HG03520 (cell line): ENCODE measurements at regions not wholly inside any gene's neighbourhood (a gene's known extent, or its start where the extent isn't known, plus 50 kb on each side); places are given as distances from the start of the nearest gene placed in this dataset.

ENCODE experiments used
- ATAC-seq: cut with Tn5 transposase; IDR thresholded peaks from one replicate; pipeline ENCODE4 v1.9.1; 2021; ENCODE audit warnings: mild to moderate bottlenecking, moderate library complexity; ENCODE audit not compliant: unreplicated experiment

DNA sequence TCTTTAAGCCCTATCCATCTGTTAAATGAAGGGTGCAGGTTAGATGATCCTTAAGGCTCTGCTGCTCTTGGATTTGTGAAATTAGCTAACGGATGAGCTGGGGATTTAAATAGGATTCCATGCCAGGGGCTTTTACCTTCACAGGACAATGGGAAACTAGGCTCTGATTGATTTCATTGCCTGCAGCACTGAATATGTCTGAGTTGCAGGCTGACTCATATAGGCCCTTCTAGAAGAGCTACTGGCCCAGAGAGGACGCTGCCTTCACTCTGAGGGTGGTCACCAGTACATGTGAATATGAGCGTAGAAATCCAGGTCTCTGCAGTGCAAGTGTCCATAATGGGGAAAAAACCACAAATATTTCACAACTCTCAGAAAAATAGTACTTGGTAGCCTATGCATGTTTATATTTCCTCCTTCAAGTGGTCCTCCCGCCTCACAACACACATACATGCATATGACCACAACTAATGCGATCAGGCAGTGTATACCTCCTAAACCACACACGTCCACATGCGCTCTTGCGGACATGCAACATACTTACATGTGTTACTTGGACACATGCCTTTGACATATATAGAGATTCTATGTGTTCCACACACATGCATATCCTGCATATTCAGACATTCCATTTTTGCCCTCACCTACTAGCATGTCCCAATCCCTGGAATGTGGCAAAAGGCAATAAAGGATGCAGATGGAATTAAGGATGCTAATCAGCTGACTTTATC is 233.8 kb upstream of the JUN start:
- no peak for ATAC-seq

DNA sequence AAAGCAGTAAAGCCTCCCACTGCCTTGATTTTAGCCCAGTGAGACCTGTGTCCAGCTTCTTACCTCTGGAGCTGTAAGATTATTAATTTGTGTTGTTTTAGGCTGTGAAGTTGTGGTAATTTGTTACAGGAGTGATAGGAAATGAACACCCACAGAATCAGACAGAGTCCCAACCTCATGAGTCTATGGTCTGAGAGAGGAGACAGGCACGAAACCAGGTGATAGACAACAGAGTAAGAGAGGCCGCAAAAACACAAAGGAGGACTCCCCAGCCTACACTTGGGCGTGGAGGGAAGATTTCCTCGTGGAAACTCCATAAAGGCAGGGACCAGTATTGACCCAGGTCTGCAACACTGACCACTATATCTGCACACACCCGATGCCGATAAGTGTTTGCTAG is 234.6 kb upstream of the JUN start:
- ATAC-seq = no peak

DNA sequence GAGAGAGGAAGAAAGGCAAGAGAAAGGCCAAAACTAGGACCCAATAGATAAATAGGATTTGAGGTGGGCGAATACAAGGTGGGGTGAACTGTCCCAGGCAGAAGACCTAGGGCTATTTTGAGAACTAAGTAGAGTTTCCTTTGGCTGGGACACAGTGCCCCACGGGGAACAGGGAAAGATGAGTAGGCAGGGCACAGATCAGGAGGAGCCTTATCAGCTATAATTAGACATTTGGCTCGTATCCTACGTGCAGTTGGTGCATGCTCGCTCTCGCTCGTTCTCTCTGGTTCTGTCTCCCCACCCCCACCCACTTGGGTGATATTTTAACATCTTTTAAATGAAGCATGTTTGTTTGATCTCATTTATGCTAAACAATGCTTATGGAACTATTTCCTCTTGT is 235.0 kb upstream of the JUN start:
- no peak for ATAC-seq

DNA sequence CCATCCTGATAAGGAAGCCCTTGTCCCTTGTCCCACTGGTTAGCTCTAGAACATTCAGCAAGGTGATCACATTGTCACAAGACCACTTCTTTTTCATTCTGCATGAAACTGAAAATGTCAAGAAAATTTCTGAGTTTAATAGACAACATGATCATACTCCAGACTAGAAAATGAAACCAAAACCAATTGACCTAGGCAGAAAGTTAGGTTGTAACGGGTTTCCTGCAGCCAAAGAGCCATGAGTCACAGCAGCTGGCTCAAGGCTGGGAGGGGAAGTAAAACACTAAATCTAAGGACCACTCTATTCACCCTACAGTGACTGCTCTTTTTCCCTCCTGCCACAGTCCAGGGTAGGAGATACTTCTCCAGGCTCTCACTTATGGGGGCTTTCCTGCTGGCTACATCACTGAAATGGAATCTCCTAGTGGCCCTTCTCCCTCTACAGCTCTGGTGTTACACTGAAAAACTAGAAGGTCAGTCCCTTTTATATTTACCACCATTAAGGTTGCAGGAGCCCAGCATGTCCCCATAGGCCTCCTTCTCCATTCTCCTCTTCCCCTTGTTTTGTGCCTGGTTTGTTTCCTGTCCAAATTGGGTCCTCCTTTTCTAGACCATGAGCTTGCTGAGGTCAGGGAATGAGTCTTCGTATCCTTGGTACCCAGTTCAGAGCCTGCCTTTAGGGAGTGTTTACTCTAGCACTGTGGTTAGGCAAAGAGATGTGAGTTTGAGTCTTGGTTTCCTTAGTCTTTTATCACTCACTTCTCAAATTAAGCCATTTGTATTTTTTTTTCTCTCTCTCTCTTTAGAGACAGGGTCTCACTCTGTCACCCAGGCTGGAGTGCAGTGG is 236.5 kb upstream of the JUN start:
- peak; percentile 93 for ATAC-seq

DNA sequence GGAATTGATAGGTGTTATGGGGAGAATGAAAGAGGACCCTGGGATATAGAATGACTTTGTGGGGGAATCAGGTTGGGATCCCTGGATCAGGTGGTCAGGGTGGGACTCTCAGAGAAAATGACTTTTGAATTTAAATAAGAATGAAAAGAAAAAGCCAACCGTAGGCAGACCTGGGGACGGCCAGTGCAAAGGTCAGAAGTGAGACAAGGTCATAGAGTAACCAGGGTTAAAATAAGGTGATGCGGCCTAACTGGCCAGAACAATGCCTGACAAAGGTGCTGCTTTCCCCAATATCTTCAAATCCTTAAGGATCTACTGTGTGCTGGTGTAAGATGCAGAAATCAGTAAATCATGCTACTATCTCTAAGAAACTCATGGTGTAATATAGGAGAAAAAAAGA is 238.4 kb upstream of the JUN start:
- ATAC-seq = no peak

DNA sequence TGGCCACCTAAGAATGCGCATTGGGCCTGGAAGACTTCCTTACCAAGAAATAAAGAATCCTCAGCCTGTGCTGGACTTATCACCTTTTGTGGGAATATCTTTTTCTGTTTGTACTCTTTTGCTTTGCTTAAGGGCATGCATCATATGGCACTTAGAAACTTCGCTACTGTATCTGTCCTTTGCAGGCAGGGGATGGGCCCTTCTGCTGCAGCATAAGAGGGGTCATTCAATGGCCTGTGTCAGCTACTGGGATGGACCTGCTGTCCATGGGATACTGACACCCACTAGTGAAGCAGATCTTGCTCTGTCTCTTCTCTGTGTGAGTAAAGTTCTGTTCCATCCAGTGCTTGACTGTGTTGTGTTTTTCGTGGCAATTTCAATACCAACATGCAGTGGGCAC is 239.0 kb upstream of the JUN start:
- no peak for ATAC-seq

DNA sequence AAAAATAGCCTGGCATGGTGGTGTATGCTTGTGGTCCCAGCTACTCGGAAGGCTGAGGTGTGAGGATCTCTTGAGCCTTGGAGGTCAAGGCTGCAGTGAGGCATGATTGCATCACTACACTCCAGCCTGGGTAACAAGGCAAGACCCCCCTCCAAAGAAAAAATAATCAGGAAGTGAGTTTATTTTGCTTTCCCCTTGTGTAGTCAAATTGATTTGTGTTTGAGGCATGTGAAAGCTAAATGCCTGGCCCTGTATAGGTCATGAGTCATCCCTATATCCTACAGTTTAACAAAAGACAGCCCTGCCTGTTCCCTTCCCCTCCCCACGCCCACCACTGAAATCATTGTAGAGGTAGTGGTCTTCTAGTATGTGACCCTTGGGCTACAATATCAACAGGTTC is 241.4 kb upstream of the JUN start:
- ATAC-seq = no peak

DNA sequence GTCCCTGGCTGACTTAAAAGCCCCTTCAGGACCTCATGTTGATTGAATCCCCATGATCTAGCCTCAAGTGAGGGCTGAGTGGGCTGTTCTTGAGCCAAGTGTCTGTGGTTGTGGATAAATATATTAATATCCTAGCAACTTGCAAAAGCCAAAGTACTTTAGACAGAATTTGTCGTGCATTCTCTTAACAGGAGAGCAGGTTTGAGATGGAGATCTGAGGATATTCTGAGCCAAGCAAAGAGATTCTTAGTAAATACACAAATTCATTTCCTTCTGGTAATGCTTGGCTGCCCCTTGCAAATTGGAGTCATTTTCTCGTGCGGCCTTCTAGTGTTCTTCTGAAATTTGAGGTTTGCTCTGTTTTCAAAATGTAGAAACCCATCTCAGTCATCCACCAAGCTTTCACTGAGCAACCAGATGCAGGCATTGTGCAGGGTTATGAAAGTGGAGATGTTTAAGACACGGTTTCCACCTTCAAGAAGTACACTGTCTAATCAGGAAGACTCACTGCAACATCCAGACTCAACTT is 242.1 kb upstream of the JUN start:
- ATAC-seq = peak; percentile 92

DNA sequence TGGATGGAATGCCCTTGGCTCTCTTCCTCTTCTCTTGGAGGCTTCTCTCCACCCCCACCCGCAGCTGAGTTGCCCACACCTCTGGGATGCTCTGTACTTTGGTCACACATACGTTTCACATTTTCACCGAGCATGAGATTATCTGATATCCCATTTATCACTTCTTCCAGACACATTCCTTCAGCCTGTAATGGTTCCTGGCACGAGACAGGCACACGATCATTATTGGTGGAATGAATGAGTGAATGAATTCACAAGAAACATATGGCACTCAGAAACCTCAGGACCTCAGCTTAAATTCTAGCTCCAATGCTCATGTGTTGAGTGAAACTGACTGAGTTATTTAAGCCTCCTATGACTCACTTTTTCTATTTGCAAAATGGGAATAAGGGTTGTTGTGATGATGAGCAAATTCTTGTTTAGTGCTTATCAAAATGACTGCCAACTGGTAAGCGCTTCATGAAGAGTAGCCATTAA is 242.7 kb upstream of the JUN start:
- no peak for ATAC-seq

DNA sequence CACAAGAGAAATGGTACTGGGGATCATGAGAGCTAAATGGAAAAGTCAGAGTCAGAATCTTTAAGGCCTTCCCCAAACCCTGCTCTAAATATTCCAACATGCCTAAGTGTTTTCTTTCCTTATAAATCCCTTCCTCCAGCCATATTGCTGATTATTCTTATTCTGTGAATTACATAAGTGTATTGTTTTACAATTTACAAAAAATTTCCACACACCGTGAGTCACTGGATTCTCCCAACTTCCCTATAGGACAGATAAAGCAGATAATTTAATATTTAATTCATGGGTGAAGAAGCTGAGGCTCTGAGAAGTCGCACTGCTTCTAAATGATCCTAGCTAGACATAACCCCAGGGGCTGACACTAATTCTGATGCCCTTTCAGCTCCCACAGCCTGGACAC is 243.3 kb upstream of the JUN start:
- ATAC-seq = no peak

DNA sequence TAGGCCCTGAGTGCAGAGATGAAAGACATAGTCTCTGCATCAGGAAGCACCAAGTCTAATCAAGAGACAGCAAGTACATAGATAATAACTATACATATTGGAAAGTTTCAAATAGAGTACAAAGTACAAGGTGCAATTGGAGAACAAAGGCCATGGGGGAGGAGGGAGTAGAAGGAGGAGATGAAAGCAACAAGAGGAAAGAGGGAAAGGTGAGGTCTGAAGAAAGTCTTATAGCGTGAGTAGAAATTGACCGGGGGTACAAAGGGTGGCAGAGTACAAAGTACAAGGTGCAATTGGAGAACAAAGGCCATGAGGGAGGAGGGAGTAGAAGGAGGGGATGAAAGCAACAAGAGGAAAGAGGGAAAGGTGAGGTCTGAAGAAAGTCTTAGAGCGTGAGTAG is 244.2 kb upstream of the JUN start:
- no peak for ATAC-seq

DNA sequence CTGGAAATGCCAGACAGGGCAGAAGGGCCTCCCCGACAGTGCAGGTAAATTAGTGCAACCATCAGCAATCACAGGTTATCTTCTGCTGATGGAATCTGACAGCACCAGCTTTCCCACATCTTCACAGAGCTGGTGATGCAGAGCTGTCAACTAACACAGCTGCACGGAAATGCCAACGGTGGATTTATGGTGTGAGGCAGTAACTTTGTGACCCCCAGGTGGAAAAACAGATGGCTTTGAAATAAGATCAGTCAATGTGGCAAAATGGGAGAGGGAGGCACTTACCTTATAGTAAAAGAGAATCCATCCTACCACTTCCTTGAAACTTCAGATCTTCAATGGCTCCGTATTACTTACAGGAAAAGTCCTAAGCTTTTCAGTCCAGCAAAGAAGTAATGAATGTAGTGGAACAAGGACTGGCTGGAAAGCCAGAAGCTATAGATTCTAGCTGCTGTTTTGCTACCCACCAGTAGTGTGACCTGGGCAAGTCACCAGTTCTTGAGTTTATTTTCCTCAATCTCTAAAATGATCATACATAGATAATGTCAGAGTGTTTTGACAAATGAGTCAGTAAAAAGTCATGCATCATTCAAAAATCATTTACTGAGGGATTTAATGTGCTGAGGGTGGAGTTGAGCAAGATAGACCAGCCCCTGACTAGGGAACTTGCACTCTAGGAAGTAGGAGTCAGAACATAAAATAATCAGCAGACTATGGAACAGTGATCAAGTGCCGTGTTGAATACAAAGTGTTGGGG is 245.7 kb upstream of the JUN start:
- ATAC-seq = no peak

DNA sequence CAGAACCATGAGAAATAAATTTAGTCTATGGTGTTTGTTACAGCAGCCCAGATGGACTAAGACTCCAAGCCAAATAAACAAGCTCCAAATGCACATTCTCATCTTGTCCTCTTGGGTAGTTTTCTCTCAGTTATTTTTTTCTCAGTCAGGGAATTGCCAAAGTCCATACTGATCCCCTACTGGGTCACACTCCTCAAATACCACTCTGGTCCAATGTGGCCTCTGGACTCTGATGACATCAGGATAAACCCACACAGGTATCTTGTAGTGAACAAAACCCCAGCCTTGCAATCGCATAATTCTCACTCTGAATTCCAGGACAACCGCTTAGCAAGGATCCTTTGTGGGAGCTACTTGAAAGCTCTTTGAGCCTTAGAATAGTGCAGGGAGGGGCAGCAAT is 248.4 kb upstream of the JUN start:
- ATAC-seq = no peak

DNA sequence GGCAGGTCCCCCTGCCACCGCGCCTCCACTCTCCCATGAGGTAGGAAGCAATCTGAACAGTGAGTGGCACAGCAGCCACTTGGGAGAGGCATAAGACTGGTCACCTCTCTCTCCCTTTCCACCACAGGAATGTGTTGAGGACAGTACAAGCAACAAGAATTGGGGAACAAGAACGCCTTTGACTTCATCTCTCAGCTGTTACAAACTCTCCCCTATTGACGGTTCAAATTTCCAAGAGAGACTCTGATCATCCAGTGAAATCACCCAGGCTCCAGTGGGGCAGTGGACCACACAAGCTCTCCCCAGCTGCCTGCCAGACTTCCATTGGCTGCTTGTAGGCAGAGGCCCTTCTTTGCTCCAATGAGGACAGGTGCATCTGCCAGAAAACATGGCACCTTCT is 249.9 kb upstream of the JUN start:
- no peak for ATAC-seq

DNA sequence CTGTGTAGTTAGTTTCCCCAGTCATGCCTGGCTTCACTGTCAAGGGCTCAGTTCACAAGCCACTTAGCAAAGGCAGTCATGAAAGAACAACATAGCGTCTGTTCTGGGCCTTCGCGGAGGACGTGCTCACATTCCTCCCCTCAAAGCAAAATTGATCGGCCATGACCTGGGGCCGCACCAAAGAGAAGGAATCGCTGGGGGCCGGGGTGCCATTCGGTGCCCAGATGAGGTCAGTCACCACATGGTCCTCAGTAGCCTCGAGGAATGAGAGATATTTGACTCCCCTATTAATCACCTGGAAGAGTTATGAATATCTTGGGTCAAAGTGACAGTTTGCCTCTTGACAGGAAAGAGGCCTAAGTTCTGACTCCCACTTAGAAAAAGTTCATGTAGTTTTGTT is 251.1 kb upstream of the JUN start:
- no peak for ATAC-seq

DNA sequence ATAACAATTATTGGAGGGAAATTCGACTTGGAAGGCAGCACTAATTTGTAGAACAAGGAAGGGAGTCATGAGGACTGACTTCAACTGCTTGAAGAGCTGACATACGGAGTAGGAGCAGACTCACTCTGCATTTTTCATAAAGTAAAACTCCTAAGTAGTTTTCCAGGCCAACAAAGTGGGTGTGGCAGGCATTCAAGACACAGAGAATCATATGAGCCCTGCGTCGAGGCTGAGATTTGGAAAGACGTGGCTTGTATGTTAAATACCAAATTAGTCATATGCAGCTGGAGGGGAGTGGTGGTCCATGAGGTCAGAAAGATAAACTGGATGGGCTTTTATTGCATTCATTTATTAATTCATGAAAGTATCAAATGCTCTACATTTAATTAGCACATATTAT is 255.7 kb upstream of the JUN start:
- ATAC-seq = no peak

DNA sequence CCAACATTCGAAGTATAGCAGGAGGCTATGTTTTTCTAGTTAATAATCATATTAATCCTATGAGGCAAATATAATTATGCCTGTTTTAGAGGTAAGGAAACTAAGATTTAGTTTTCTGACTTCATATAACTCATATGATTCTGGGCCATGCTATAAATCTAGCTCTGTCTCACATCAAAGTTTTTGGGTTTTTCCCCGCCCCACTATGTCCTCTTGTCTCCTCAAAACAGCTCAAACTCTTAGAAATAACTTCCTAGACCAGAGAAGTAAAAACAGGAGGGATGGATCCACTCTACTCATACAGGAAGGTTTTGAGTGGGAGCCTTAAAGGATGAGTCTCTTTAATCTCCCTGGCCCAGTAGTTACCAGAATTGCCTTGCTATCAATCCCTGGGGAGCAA is 256.4 kb upstream of the FGGY start:
- ATAC-seq = no peak

DNA sequence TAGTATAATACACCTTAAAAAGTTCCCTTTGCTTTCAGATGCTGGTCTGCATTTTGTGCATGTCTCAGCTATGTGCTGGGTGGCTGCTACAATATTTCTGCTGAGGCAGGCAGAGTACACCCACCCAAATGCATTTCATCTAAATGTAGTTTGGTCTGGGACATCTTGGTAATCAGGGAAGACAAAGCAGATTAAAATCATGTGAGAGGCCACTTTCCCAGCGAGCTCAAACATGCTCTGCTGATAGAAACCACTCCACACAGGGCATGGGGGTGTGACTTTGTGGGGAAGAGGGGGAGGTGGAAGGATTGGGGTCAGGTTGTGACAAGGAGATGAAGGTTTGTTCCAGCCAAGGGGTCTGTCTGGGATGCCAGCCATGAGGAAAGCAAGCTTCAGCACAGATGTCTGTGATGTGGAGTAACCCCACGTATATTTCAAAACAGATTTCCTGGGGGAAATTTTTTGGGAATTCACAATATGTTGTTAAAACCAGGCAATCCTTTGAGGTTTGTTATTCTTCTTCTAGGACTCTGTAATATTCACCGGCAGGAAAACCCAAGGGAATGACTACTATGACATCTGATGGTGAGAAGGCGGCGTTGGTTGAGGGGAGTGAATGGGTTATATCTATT is 255.1 kb upstream of the FGGY start:
- no peak for ATAC-seq

DNA sequence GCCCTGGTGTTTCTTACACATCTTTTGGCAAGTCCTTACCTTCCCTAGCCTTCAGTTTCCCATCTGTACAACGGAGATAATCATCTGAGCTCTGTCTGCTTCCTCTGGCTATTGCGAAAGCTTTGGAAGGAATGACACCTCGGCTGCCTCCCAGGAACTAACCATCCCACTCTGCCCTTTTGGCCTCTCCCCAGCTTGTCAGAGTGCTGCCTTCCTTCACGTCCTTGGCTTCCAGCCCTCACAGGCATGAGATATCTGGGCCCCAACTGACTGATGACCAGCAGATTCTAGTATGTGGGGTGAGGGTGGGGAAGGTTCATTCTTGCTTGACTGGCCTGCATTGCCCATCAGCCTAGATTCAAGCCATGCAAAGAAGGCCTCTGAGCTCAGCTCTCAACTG is 253.1 kb upstream of the FGGY start:
- no peak for ATAC-seq

DNA sequence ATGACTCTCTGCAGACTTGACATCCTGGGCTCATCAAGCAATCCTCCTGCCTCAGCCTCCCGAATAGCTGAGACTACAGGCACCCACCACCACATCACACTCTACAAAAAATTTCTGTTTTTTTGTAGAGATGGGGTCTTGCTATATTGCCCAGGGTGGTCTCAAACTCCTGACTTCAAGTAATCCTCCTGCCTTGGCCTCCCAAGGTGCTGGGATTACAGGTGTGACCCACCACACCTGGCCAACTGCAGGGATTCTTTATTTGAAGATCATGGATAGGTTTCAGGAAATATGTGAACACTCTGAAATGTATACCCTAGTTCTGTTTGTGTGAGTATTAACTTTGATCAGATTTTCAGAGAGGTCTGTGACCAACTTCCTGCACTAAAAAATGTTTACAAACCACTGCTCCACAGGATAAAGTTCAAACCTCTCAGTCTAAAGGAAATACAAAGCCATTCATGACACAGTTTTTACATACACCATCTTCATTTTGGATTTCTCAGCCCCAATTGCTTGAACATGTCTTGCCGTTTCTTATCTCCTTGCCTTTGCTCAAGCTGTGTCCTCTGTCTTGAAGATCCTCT is 252.3 kb upstream of the FGGY start:
- ATAC-seq = no peak

DNA sequence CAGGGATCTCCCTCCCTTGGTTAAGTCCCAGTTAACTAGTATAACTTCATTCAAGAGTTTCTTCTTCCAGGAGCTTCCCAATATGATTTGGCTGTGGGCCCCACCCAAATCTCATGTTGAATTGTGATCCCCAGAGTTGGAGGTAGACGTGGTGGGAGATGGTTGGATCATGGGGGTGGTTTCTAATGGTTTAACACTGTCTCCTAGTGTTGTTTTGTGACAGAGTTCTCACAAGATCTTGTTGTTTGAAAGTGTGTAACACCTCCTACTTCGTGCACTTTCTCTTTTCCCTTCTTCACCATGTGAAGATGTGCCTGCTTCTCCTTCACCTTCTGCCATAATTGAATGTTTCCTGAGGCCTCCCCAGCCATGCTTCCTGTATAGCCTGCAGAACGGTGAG is 251.8 kb upstream of the FGGY start:
- ATAC-seq = no peak
